ENCODE measurements at regions not wholly inside any gene's neighbourhood (a gene's known extent, or its start where the extent isn't known, plus 50 kb on each side); places are given as distances from the start of the nearest gene placed in this dataset.
A peak's percentile ranks its signal among the peaks of the same experiment; 100 is the strongest.

- Histone ChIP-seq H3K9me3 (no peaks in the 10 kb centered on the region), H3K27ac (no peak overlapping the region), H3K4me3 (no peak overlapping the region), H3K4me1 (peaks cover 0 to 17% (median 0%) of the 10 kb centered on the region in 4 donors), H3K27me3 (no peaks in the 10 kb centered on the region), H3K36me3 (no peaks in the 10 kb centered on the region)
- DNase-seq: no peak
- TF ChIP-seq POLR2A (IDR thresholded peaks at IDR 0.05): no peak
- TF ChIP-seq, protein P1, sequence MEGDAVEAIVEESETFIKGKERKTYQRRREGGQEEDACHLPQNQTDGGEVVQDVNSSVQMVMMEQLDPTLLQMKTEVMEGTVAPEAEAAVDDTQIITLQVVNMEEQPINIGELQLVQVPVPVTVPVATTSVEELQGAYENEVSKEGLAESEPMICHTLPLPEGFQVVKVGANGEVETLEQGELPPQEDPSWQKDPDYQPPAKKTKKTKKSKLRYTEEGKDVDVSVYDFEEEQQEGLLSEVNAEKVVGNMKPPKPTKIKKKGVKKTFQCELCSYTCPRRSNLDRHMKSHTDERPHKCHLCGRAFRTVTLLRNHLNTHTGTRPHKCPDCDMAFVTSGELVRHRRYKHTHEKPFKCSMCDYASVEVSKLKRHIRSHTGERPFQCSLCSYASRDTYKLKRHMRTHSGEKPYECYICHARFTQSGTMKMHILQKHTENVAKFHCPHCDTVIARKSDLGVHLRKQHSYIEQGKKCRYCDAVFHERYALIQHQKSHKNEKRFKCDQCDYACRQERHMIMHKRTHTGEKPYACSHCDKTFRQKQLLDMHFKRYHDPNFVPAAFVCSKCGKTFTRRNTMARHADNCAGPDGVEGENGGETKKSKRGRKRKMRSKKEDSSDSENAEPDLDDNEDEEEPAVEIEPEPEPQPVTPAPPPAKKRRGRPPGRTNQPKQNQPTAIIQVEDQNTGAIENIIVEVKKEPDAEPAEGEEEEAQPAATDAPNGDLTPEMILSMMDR (IDR thresholded peaks at IDR 0.05): no peak
Observed at GRCh38 chr11:70628176-70628854, 230.0 kb downstream of the CTTN start.

DNA sequence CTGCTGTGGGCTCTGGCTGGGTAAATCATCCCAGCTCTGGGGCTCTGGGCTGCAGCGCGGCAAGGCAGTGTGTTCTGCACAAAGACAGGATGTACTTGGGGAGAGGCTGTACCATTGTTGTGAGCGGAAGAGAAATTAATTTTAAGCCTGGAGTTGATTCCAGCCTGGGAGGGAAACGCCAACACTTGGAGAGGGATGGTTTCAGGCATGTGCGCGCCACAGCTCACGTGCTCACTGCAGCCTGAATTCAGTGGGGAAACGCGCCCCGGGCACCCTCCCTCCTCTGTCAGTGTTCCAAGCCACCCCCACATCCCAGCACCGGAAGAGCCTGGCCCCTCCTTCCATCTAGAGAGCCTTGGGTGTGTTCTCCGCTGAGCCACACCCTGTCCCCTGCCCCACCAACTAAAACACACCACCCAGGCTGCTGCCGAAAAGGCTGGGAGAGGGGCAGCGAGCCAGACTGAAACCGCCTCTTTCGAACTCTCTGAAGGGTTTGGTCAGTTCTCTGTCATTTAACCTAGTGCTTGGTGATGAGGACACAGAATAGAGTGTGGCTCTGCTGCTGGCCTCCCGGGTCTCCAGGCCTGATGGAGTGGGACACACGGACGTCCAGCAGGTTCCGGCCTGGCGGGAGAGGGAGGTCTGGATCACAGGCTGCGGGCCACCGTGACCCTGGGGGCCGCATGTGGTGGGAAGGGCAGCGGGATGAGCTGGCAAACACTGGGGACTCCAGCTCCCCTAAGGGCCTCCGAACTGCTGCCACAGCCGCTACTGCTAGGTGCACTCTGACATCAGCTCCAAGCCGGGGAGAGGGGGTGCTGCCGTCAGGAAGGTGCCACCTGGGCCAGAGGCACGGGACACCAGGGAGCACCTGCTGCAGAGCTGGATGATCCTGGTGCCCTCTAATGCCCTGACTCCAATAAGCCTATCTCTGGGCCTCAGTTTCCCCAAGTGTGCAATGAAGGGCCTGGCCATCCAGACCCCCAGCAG, 230.8 kb downstream of the CTTN start:
- DNase-seq: peak in 2 of 3 donors; percentile 49 to 69
- Histone ChIP-seq H3K27ac (no peak overlapping the region), H3K36me3 (no peaks in the 10 kb centered on the region), H3K4me3 (no peak overlapping the region), H3K4me1 (peaks cover 0 to 17% (median 0%) of the 10 kb centered on the region in 4 donors), H3K9me3 (no peaks in the 10 kb centered on the region), H3K27me3 (no peaks in the 10 kb centered on the region)
- TF ChIP-seq POLR2A (IDR thresholded peaks at IDR 0.05): no peak
- TF ChIP-seq, protein P1 (IDR thresholded peaks at IDR 0.05): no peak

DNA sequence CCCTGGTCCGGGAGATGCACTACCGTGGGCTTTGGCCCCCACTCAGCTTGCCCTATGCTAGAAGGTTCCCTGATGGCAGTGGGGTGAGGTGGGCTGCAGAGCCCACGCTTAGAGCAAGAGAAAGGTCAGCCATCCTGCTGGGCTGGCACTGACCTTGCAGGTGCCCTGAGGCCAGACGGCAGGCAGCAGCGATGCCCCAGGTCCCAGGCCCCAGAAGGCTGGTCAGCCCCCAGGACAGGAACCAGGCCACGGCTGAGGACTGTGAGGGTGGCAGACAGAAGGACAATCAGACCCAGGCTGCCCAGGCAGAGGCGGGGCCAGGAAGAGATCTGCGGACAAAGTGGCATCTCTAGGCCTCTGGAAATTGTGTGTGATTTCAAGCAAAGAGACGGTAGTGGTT, 231.7 kb downstream of the CTTN start:
- H3K4me1 ChIP-seq: peaks cover 0 to 17% (median 0%) of the 10 kb centered on the region in 4 donors
- no peak overlapping the region for H3K27ac ChIP-seq
- no peaks in the 10 kb centered on the region for H3K9me3 ChIP-seq
- H3K4me3 ChIP-seq: no peak overlapping the region
- no peaks in the 10 kb centered on the region for H3K27me3 ChIP-seq
- TF ChIP-seq, protein P1 (IDR thresholded peaks at IDR 0.05): no peak
- TF ChIP-seq POLR2A (IDR thresholded peaks at IDR 0.05): no peak
- no peak for DNase-seq
- no peaks in the 10 kb centered on the region for H3K36me3 ChIP-seq

DNA sequence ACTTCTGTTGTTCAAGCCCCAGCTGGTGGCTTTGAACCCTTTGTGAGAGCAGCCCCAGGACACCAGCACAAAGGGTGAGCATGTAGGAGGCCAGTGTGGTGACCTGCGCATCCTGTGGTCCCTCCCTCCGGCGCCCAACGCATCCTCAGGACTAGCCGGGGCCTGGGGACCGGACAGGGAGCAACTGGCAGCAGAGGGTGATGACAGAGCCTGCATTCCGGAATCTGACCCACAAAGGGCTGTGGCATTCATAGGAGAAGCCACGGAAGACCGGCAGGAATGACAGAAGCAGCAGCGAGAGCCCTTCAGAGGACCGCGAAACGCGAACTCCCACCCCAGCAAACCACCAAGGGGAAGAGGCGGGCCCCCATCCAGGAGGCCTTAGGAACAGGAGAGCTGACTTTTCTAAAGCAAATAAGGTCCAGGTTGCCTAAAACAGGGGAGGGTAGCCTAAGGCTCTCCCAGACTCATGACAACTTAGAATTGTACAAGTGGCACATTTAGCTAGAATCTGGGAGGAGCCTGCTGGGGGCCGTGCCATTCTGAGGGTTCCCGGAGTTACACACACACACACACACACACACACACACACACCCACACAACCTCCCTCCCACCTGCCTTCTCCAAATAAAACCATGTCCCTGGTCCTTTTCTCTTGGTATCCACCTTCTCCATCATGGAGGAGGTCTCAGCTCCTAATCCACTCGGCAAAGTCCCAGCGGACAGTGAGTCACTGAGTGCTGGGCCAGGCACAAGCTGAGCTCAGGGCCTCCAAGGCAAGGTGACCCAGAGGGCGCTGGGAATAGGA, 232.7 kb downstream of the CTTN start:
- no peak overlapping the region for H3K27ac ChIP-seq
- H3K27me3 ChIP-seq: no peaks in the 10 kb centered on the region
- TF ChIP-seq, protein P1 (IDR thresholded peaks at IDR 0.05): no peak
- TF ChIP-seq POLR2A (IDR thresholded peaks at IDR 0.05): no peak
- H3K9me3 ChIP-seq: no peaks in the 10 kb centered on the region
- DNase-seq: no peak
- H3K4me3 ChIP-seq: no peak overlapping the region
- peaks cover 0 to 17% (median 0%) of the 10 kb centered on the region in 4 donors for H3K4me1 ChIP-seq
- H3K36me3 ChIP-seq: no peaks in the 10 kb centered on the region

- TF ChIP-seq, protein P1 (IDR thresholded peaks at IDR 0.05): no peak
- no peak for TF ChIP-seq POLR2A (IDR thresholded peaks at IDR 0.05)
- Histone ChIP-seq H3K4me3 (no peak overlapping the region), H3K4me1 (peaks cover 0 to 17% (median 0%) of the 10 kb centered on the region in 4 donors), H3K9me3 (no peaks in the 10 kb centered on the region), H3K27ac (no peak overlapping the region), H3K27me3 (no peaks in the 10 kb centered on the region), H3K36me3 (no peaks in the 10 kb centered on the region)
- no peak for DNase-seq
Observed at GRCh38 chr11:70631624-70632047, 233.3 kb downstream of the CTTN start.
